HuH-7.5 (cell line): ENCODE measurements at regions not wholly inside any gene's neighbourhood (a gene's known extent, or its start where the extent isn't known, plus 50 kb on each side); places are given as distances from the start of the nearest gene placed in this dataset.
"Not testable (repeated sequence)": the region's sequence is repeated elsewhere in the genome, so short reads cannot be mapped to it uniquely, and the experiment has no call there.

Experiments
- DNase-seq: peaks from one replicate; pipeline ENCODE4 v3.0.0; 2011; ENCODE audit warnings: low spot score

DNA sequence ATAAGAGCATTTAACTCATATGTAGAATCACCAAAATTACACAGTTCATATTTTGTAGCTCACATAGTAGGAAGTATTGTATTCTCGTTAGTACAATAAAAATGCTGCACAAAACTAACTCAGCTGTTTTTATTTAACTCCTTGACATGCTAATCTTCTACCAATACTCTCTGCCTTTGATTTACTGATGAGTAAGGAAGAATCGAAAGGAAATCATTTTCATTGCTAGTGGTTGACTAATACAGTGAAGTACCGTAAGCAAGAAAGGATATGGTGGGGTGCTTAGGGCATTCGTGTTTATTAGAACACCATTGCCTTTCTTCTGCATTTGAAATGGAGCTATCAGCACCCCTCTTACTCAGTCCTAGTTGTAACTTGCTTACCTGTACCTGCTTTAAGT, 1239.1 kb upstream of the TENM3 start:
- DNase-seq, result no peak

DNA sequence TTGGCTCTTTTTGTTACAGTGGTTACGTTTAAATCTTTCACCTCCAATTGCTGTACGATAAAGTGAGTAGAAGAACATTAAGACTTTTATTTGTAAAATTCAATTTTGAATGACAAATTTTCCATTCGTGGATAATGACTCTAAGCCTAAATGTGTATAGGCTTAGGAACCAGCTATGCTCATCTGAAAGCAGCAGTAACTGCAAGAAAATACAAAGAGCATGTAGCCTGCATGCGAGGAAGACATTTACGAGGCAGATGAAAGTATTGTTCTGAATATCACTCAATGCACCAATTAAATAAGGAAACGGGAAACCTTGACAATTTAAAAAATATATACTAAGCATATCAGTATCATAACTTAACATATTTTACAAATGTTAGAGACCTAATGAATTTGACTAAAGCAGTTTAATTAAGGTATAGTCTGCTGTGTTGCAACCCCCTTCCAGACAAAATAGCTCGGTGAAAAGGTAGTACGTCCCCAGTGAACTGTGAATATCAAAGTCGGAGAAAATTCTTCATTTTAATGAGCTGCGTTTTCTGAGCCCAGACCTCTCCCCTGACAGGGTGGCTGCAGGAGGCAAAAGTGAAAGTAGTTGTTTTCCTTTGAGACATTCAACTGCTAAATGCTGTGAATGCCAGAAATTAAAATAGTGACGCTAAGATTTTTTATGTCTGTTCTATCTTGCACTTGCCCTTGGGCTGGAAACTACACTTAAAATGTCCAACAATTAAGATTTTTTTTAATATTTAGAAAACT, 1236.5 kb upstream of the TENM3 start:
- DNase-seq, result no peak

DNA sequence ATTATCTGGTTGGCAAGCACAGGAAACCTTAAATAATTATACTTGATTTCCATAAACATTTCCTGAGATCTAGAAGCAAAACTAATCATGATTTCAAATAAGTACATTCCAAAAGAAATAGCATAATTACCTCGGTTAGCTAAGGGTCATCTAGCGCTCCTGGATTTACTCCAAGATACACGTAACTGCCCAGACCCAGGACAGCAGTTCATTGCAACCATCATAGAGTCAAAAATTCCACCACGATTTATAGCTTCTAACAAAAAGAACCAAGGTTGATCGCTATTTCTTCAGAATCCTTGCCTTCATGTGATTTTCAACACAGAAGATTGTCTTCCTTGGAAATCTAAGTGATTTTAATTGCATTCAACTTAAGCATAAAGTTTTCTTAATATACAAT, 1235.5 kb upstream of the TENM3 start:
- no peak for DNase-seq

DNA sequence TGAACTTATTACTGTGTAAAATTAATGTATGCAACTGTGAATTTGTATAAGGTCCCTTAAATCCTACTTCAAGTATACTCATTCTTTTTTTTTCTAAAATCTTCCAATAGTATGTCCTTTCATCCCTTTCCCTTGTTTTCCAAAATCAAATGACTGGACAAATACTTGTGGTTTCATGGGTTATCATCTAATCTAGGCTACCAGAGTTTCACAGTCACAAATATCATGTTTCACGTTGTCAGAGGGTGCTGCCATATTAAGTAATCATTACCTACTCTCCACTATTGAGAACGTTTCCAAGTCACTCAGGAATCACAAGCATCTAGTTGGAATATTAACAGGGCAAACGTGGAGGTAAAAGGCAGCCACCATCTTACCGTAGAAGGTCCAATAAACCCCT, 1235.0 kb upstream of the TENM3 start:
- no peak for DNase-seq

DNA sequence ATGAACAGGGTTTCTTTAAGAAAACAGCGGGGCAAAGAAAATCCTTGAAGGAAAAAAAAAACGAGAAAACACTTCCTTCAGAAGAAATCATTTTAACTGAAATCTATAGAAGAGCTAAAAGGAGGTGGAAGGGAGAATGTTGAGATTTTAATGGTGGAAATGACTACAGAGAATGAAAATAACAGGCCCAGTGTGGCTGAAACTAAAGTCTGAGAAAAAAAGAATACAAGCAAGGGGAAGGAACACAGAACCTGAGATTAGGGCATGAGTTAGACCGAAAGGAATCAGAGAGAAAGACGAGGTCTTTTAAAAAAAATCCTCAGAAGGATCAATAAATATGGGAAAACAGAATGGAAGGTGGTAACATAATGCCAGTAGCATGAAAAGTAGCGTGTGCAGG, 1230.0 kb upstream of the TENM3 start:
- DNase-seq, result no peak

DNA sequence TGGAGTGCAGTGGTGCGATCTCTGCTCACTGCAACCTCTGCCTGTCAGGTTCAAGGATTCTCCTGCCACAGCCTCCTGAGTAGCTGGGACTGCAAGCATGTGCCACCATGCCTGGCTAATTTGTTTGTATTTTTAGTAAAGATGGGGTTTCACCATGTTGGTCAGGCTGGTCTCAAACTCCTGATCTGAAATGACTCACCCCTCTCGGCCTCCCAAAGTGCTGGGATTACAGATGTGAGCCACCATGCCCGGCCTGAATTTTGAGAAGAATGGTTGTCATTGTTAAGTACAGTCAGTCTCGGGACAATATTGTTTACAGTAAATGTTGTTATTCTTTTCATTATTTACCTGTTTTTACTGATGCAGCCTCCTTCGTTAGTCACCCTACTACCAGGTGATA, 1226.2 kb upstream of the TENM3 start:
- DNase-seq, result no peak

DNA sequence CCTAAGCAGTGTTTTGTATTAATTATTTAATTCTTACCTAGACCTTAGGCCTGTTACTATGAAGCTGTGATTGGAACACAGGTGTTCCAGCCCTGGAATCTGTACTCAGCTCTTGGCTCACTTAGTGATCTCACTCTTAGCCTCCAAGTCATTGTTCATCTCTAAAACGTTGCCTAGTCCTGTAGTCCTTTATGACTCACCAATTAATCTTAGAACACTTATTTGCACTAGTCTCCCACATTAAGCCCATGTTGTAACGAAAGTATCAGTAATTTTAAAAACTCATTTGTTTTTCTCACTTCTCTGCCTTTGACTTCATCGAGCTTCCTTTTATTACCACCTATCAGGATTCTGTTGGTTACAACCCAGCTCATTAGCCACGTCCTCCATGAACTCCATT, 1224.7 kb upstream of the TENM3 start:
- DNase-seq, result no peak

DNA sequence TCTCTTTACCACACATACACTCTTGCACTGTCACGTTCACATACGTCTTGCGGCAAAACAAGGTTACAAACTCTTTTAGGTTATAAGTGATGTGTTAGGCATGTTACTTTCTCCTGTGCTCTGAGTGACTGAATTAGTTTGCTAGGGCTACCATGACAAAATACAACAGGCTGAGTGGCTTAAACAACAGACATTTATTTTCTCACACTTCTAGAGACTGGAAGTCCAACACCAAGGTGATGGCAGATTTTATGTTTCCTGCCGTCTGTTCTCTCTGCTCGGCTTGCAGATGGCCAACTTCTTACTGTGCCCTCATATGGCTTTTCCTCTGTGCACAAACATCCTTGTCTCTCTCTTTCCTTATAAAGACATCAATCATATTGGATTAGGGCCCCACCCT, 1224.3 kb upstream of the TENM3 start:
- no peak for DNase-seq

DNA sequence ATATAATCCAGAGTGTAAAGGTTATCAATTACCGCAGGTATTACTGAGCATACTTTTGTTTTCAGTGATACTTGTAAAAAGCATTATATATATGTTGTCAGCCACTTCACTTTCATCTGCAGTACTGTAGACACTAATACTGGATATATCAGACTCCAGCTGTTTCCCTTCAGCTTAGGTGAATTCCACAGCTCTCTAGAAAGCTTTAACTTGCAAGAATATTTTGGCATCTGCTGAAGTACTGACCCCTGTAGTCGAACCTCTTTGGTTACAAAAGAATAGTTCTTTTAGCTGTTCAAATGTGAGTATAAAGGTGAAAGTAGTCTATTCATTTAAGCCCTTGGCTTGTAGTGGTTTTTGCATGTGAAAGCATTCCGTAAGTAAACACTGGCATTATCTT, 1222.7 kb upstream of the TENM3 start:
- DNase-seq, result no peak

DNA sequence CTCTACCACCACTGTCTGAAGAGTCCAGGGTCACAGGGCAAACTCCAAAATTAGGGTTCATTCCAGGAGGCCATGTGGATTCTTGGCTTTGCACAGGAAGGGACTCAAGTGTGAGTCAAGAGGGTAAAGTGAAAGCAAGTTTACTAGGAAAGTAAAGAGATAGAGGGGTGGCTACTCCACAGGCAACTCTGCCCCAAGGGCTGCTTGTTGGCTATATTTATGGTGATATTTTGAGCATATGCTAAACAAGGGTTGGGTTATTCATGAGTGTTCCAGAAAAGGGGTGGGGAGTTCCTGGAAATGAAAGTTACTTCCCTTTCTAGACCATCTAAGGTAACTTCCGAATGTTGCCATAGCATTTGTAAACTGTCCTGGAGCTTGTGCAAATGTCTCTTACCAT, 1222.0 kb upstream of the TENM3 start:
- no peak for DNase-seq

DNA sequence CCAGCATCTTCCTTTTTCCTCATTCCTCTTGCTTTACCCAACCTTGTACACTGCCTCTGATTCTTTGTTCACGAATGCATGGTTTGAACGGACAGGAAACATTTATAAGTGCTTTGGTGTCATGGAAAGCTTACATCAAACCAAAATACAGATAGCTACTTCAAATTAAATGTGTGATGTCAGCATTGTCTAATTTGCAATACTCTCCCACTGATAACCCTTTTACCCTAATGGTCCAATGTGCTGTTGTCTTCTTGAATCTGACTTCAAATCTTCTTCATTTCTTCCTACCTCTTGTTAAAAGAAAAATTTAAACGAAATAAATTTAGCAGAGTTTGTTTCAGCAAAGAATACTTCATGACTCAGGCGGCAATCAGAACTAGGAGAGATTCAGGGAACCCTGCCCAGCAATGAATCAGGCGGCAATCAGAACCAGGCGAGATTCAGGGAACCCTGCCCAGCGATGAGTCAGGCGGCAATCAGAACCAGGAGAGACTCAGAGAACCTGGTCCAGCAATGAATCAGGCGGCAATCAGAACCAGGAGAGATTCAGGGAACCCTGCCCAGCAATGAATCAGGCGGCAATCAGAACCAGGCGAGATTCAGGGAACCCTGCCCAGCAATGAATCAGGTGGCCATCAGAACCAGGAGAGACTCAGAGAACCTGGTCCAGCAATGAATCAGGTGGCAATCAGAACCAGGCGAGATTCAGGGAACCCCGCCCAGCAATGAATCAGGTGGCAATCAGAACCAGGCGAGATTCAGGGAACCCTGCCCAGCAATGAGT, 1212.9 kb upstream of the TENM3 start:
- not testable (repeated sequence) for DNase-seq

DNA sequence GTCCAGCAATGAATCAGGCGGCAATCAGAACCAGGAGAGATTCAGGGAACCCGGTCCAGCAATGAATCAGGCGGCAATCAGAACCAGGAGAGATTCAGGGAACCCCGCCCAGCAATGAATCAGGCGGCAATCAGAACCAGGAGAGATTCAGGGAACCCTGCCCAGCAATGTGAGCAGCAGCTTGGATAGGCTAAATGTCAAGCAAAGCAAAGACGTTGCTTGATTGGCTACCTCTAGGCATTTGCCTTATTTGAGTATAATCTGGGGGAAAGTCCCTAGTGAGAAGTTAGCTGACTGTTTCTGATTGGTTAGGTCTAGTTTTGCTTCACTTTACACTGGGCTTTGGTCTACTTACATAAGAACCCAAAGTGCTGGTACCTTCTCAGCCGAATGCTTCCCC, 1212.2 kb upstream of the TENM3 start:
- no peak for DNase-seq

DNA sequence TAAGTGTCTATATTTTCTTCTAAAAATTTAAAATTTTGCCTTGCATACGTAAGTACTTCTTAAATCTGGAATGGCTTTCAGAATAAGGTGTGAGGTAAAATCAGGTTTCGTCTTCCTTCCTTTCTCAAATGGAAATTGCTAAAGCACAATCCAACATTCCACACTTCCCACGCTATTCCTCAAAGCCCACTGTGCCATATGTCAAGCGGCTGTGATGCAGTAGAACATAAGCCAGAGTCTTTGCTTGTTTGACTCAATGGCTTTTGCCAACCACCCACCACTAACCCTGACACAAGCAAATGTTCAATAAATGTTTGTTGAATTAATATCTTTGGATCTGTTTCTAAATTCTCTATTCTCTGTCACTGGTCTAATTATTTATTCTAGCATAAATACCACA, 1199.7 kb upstream of the TENM3 start:
- DNase-seq, result no peak

DNA sequence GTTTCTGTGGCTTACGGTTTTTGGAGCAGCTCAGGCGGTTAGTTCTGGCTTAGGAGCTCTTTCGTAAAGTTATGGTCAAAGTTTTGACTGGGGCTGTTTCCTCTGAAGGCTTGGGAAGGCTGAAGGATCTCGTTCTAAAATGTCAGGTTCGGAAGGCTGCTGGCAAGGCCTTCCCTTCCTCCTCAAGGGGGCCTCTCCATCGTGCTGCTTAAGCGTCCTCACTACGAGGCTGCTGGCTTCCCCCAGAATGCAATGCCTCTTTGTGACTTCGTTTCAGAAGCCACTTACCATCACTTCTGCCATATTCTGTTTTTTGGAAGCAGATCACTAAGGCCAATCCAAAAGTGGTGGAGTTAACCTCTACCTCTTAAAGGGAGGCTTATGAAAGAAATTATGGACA, 1196.4 kb upstream of the TENM3 start:
- no peak for DNase-seq

DNA sequence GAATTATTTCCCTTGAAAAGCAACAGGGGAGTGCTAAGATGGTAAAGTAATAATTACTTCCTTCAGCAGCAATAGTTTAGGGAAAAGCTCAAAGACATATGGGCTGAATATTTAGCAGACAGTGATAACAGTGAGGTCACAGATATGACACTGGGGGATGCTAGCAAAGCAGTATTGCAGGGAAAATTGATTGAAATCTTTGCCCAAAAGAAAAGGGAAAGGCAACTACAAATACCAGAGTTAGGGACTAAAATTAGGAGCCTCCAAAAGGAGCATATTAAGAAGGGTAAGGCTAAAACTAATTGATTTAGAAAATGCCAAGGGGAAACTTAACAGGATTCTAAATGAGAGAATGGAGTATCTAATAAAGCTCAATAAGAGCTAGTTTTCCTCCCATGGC, 1191.3 kb upstream of the TENM3 start:
- no peak for DNase-seq

DNA sequence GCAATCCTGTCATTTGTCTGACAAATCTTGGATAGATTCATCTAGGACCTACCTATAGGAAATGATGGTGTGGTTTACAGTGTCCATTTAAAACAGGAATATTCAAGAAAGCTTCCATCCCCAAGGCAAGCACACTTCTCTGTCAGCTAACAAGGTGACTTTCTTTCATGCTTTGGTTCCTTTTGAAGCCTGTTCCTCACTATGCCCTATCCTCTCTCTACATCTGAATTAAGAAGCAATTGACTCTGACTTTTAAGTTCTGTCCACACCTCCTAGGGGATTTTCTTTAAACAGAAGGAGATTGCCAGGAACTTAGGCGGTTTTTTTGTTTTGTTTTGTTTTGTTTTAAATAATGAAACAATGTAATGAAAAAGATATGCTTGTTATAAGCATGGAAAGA, 1181.4 kb upstream of the TENM3 start:
- no peak for DNase-seq

DNA sequence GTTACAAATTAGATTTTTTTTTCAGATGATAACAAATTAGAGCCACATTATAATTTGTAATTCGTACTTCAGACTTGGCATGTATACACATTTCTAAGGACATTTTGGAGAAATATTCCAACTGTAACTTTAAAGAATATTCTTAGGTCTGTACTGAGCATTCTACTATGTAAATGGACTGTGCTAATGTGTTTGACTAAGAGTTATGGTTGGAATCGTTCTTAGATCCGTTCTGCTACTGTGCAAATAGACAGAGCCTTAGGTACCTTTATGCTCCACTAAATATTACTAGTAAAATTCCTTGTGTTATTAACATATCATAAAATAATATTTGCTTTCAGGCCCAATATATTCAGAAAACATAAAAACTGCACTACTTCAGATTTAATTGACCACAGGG, 1180.0 kb upstream of the TENM3 start:
- DNase-seq, result no peak

DNA sequence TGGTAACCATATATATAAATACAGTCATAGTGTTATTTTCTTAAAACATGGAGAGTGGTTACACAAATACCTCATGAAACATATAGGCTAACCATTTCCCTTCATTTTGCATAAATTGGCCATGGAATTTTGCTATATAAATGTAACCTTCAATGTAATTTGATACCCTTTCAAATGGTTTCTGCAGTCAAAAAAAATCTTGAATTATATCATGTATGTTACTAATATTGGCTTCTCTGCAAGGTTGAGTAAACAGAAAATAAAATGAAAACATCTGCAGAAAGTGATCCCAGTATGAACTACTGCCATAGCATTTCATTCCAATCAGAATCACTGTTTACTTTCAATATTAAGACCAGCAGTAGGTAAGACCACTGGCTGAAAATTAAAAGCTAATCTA, 1165.9 kb upstream of the TENM3 start:
- no peak for DNase-seq

DNA sequence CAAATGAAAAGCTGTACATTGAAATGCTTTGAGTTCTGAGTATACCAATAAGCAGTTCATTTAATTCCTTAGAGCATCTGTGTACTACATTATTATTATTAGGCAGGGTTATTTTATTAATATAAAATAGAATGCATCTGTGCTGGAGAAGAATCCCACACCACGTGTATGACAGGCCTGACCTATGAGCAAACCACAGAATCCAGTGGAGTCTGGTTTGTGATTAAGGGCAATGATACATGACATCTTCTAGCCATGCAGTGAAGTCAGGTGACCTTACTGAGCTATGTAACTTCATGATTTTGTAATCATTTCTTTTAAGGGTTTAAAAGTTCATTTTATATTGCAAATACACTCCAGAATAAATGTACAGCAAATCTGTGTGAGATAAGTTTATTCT, 1165.0 kb upstream of the TENM3 start:
- DNase-seq, result no peak

DNA sequence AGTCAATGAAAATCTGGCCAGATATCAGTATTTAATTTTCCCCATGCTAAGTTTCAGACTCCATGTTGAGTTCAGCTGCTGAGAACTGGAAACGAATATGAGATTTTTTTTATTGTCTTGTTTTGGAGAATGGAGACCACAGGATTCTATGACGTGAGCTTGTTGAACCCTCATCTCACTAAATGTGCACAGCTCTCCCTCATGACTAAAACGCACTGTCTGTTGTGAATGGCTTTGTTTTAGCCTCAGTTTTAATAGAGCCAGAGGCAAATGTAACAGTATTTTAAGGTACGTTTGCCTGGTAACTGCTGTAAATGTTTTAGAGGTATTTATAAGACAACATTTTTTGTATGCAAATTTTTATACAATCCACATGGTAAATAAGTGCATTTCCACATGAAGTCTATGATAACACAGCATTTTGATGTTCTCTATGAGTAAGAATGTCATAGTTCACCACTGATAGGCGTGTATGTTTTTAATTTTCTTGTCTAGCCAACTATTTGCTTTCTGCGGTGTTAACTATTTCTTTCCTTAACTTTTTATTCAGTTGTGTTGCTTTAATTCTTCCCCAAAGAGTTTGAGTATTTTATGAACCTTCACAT, 1159.3 kb upstream of the TENM3 start:
- DNase-seq, result no peak

DNA sequence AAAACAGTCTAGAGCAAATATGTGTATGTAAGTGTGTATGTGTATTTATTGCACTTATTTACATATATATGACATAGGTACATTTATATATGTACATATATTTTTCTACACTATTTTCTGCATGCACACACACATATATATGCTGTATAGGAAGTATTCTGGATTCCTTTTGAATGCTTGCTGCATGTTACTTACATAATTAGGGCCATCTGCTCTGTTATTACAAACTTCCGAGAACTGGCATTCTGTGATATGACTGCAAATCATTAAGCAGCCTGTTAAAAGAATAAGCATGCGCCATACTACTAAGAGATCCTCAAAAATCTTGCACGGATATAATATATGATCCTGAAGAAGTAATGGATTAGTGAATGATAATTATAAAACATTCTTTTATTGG, 1157.6 kb upstream of the TENM3 start:
- no peak for DNase-seq

DNA sequence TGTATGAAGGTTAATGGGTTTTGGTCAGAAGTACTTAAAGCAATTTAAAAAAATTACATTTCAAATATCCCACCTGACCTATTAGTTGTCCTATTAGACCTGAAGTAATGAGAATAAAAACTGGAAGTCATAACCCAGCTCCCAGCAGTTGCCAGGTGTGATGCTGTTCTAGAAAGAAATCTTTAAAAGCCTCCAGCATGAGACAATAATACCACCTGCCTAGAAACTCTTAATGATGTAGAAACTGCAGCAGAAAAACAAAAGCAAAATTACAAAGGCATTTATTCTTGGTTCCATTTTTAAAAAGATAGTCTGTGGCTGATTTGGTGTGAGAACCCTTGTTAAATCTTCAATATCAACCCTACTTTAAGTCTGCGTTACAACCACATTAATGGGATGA, 1137.7 kb upstream of the TENM3 start:
- no peak for DNase-seq

DNA sequence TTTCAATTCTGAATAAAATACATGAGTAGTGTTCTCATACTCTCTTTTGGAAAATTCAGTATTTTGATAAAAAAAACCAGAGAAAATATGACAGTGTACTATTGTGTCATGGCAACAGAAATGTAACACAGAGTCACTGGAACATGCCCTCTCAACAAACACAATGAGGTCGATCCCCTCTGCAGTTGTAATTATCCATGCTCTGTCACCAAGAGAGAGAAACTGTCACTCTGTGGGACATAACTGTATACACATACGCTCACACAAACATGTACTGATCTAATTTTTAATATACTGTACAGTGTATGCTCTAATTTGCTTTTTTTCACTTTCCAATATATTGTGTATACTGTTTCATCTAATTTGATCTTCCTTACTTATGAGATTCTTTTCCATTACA, 1136.8 kb upstream of the TENM3 start:
- no peak for DNase-seq

DNA sequence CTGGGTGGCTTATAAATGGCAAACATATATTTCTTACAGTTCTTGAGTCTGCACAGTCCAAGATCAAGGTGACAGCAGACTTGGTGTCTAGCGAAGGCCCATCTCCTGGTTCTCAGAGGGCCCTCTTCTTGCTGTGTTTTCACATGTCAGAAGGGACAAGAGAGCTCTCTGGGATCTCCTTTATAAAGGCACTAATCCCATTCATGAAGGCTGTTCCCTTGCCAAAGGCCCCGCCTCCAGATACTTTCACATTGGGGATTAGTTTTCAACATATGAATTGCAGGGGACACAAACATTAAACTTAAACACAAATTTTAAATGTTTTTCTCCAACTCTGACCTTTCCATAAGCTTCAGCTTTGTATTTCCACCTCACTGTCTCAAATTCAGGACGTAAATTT, 1135.0 kb upstream of the TENM3 start:
- no peak for DNase-seq
